ENCODE measurements at regions not wholly inside any gene's neighbourhood (a gene's known extent, or its start where the extent isn't known, plus 50 kb on each side); places are given as distances from the start of the nearest gene placed in this dataset.

- H3K27ac Mint-ChIP-seq = peak overlapping the region; percentile 78
- Histone ChIP-seq H3K9me3 (ENCODE audit: control insufficient read depth in 1 of 2, insufficient read depth in 1 of 2, low read length in 2 of 2) (no peaks in the 10 kb centered on the region), H3K4me3 (ENCODE audit: low read length) (no peak overlapping the region), H3K36me3 (ENCODE audit: insufficient read depth, low read length) (peaks cover 14% of the 10 kb centered on the region), H3K27me3 (ENCODE audit: control insufficient read depth in 1 of 2, insufficient read depth in 2 of 2, low read length in 2 of 2) (no peaks in the 10 kb centered on the region), H3K27ac (ENCODE audit: low read depth in 1 of 2, low read length in 2 of 2) (peak overlapping the region in 1 of 2 donors; percentile 15), H3K4me1 (ENCODE audit: insufficient read depth, low read length) (peaks cover 80% of the 10 kb centered on the region)
- no peaks in the 10 kb centered on the region for H3K9me3 Mint-ChIP-seq
- ChIA-PET POLR2A (interaction anchor here (1.0 to 3.1 kb wide), 4 partner anchors 9 to 111 kb away, joined by 3 to 18 read pairs (median 4); no protein-coding TSS in a partner anchor), CTCF (interaction anchor here (1.4 to 3.7 kb wide), 2 partner anchors 11 to 111 kb away, joined by 3 to 21 read pairs; no protein-coding TSS in a partner anchor)
- TF ChIP-seq CTCF (IDR thresholded peaks at IDR 0.05) = no peak
- H3K27me3 Mint-ChIP-seq = no peaks in the 10 kb centered on the region
- H3K36me3 Mint-ChIP-seq (ENCODE audit: low read depth) = peaks cover 18% of the 10 kb centered on the region
- intact Hi-C loops (cut with DNase I, micrococcal nuclease) = loop anchor here in 1 of 2 experiments (10.0 kb wide), 2 partner anchors 109 to 309 kb away; partner anchors contain the start of gene NCOR2
- no peak for ATAC-seq (ENCODE audit: poor library complexity)
- H3K4me1 Mint-ChIP-seq (ENCODE audit: low read depth) = peaks cover 78% of the 10 kb centered on the region
- no peak for DNase-seq
- peak overlapping the region; percentile 89 for H3K4me3 Mint-ChIP-seq
These were observed 112.1 kb downstream of the NCOR2 start for GRCh38 chr12:124455336-124455735.

DNA sequence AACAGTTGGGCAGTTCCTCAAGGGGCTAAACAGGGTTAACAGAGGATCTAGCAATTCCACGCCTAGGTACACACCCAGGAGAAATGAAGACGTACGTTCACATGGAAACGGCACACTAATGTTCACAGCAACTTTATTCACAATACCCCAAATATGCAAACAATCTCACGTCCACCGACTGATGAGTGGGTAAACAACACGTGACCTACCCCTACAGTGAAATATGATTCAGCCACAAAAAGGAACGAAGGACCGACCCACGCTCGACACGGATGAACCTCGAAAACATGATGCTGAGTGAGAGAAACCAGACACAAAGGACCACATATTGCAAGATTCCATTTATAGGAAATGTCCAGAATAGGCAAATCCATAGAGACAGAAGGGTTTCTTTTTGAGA is 112.7 kb downstream of the NCOR2 start:
- Histone ChIP-seq H3K27me3 (ENCODE audit: control insufficient read depth in 1 of 2, insufficient read depth in 2 of 2, low read length in 2 of 2) (no peaks in the 10 kb centered on the region), H3K27ac (ENCODE audit: low read depth in 1 of 2, low read length in 2 of 2) (peak overlapping the region in 1 of 2 donors; percentile 15), H3K36me3 (ENCODE audit: insufficient read depth, low read length) (peaks cover 15% of the 10 kb centered on the region), H3K4me1 (ENCODE audit: insufficient read depth, low read length) (peaks cover 86% of the 10 kb centered on the region), H3K4me3 (ENCODE audit: low read length) (no peak overlapping the region), H3K9me3 (ENCODE audit: control insufficient read depth in 1 of 2, insufficient read depth in 1 of 2, low read length in 2 of 2) (no peaks in the 10 kb centered on the region)
- Mint-ChIP-seq H3K36me3 (ENCODE audit: low read depth) (peaks cover 14% of the 10 kb centered on the region), H3K9me3 (no peaks in the 10 kb centered on the region), H3K27me3 (no peaks in the 10 kb centered on the region), H3K4me1 (ENCODE audit: low read depth) (peaks cover 75% of the 10 kb centered on the region), H3K27ac (peak overlapping the region; percentile 78), H3K4me3 (peak overlapping the region; percentile 80)
- ATAC-seq (ENCODE audit: poor library complexity) (no peak), DNase-seq (peak in 1 of 14 experiments; percentile 48)
- intact Hi-C loops (cut with DNase I, micrococcal nuclease) = loop anchor here in 1 of 2 experiments (10.0 kb wide), 2 partner anchors 110 to 310 kb away; partner anchors contain the start of gene NCOR2
- ChIA-PET CTCF (interaction anchor here (1.4 to 3.7 kb wide), 2 partner anchors 11 to 112 kb away, joined by 3 to 21 read pairs; no protein-coding TSS in a partner anchor), POLR2A (interaction anchor here (1.0 to 3.1 kb wide), 4 partner anchors 10 to 65 kb away, joined by 3 to 21 read pairs (median 10); no protein-coding TSS in a partner anchor)
- TF ChIP-seq CTCF (IDR thresholded peaks at IDR 0.05) = no peak

DNA sequence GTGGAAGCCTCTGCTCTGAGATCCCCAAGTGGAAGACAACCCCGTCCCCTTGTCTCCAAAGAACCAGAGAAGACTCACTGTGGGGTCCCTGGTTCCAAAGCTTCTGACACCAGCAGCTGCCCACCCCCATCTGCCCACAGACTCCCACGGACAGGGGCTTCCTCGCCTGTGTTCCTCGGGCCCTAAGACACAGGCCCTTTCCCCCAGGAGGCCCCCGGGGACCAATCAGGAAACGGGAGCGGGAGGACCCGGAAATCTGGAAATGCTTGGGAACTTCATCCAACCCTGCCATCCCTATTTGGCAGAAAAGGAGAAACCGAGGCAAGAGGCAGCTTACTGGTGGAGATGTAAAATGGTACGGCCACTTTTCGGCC is 113.1 kb downstream of the NCOR2 start:
- Mint-ChIP-seq H3K27me3 (no peaks in the 10 kb centered on the region), H3K9me3 (no peaks in the 10 kb centered on the region), H3K4me1 (ENCODE audit: low read depth) (peaks cover 71% of the 10 kb centered on the region), H3K27ac (peak overlapping the region; percentile 78), H3K36me3 (ENCODE audit: low read depth) (peaks cover 11% of the 10 kb centered on the region), H3K4me3 (peak overlapping the region; percentile 80)
- ChIA-PET CTCF (interaction anchor here (3.7 kb wide), 1 partner anchor 12 kb away, joined by 21 read pairs; no protein-coding TSS in a partner anchor), POLR2A (interaction anchor here (1.8 kb wide), 1 partner anchor 11 kb away, joined by 21 read pairs; no protein-coding TSS in a partner anchor)
- no peaks in the 10 kb centered on the region for H3K27me3 ChIP-seq (ENCODE audit: control insufficient read depth in 1 of 2, insufficient read depth in 2 of 2, low read length in 2 of 2)
- no peak for DNase-seq
- no peak for ATAC-seq (ENCODE audit: poor library complexity)
- H3K36me3 ChIP-seq (ENCODE audit: insufficient read depth, low read length) = peaks cover 17% of the 10 kb centered on the region
- no peak overlapping the region for H3K4me3 ChIP-seq (ENCODE audit: low read length)
- peak overlapping the region in 1 of 2 donors; percentile 74 for H3K27ac ChIP-seq (ENCODE audit: low read depth in 1 of 2, low read length in 2 of 2)
- H3K4me1 ChIP-seq (ENCODE audit: insufficient read depth, low read length) = peaks cover 90% of the 10 kb centered on the region
- intact Hi-C loops (cut with DNase I, micrococcal nuclease) = loop anchor here in 1 of 2 experiments (10.0 kb wide), 2 partner anchors 110 to 310 kb away; partner anchors contain the start of gene NCOR2
- H3K9me3 ChIP-seq (ENCODE audit: control insufficient read depth in 1 of 2, insufficient read depth in 1 of 2, low read length in 2 of 2) = no peaks in the 10 kb centered on the region
- TF ChIP-seq CTCF (IDR thresholded peaks at IDR 0.05) = no peak

All from CD4-positive, alpha-beta T cell (primary cell).